ENCODE measurements at regions not wholly inside any gene's neighbourhood (a gene's known extent, or its start where the extent isn't known, plus 50 kb on each side); places are given as distances from the start of the nearest gene placed in this dataset.

GRCh38 chr2:103459283-103459682 lies 697.5 kb downstream of the TMEM182 start:
- TF ChIP-seq POLR2AphosphoS5 (IDR thresholded peaks at IDR 0.05; ENCODE audit: low read depth, low read length) (no peak), TAF1 (IDR thresholded peaks at IDR 0.05; ENCODE audit: borderline replicate concordance, insufficient read depth, low read length) (no peak), REST (IDR thresholded peaks at IDR 0.05; ENCODE audit: insufficient read depth in 1 of 2, low read depth in 2 of 2, low read length in 2 of 2) (no peak)
